ENCODE measurements at regions not wholly inside any gene's neighbourhood (a gene's known extent, or its start where the extent isn't known, plus 50 kb on each side); places are given as distances from the start of the nearest gene placed in this dataset.

DNA sequence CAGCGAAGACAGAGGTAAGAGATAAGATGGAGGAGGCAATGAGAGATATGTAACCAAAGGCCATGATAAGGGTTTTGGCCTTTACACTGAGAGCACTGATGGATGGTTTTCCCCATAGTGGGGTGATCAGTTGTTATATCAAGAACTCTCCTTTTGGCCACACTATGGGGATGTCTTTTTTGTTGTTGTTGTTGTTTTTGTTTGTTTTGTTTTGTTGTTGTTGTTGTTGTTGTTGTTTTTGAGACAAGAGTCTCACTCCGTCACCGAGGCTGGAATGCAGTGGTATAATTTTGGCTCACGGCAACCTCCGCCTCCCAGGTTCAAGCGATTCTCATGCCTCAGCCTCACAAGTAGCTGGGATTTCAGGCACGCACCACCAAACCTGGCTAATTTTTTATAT, 244.8 kb upstream of the DYNLRB2 start:
- Mint-ChIP-seq H3K4me3 (no peak overlapping the region), H3K4me1 (peaks cover 8% of the 10 kb centered on the region), H3K36me3 (no peaks in the 10 kb centered on the region), H3K27me3 (ENCODE audit: low read depth) (no peaks in the 10 kb centered on the region), H3K27ac (no peak overlapping the region), H3K9me3 (peaks cover 9% of the 10 kb centered on the region)
- DNase-seq (ENCODE audit: low spot score in 2 of 2, unreplicated experiment in 2 of 2): no peak
- TF ChIP-seq, protein P1, sequence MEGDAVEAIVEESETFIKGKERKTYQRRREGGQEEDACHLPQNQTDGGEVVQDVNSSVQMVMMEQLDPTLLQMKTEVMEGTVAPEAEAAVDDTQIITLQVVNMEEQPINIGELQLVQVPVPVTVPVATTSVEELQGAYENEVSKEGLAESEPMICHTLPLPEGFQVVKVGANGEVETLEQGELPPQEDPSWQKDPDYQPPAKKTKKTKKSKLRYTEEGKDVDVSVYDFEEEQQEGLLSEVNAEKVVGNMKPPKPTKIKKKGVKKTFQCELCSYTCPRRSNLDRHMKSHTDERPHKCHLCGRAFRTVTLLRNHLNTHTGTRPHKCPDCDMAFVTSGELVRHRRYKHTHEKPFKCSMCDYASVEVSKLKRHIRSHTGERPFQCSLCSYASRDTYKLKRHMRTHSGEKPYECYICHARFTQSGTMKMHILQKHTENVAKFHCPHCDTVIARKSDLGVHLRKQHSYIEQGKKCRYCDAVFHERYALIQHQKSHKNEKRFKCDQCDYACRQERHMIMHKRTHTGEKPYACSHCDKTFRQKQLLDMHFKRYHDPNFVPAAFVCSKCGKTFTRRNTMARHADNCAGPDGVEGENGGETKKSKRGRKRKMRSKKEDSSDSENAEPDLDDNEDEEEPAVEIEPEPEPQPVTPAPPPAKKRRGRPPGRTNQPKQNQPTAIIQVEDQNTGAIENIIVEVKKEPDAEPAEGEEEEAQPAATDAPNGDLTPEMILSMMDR (IDR thresholded peaks at IDR 0.05; ENCODE audit: unreplicated experiment): no peak

DNA sequence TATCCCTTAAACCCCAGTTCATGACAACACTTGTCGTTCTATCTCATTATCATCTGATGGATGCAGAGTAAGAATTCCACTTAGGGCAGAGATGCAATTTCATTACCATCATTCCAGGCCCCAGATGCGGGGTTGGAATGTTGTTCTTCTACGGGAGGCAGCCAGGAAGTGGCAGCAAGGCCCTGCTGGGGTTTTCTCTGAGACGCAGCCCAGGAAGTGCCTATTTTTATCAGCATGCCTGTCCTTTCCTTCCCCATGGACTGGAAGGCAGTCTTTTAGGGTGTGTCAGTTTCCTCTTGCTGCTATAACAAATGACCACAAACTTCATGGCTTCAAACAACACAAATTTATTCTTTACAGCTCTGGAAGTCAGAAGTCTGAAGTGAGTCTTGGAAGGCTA, 246.6 kb upstream of the DYNLRB2 start:
- no peak overlapping the region for H3K27ac Mint-ChIP-seq

DNA sequence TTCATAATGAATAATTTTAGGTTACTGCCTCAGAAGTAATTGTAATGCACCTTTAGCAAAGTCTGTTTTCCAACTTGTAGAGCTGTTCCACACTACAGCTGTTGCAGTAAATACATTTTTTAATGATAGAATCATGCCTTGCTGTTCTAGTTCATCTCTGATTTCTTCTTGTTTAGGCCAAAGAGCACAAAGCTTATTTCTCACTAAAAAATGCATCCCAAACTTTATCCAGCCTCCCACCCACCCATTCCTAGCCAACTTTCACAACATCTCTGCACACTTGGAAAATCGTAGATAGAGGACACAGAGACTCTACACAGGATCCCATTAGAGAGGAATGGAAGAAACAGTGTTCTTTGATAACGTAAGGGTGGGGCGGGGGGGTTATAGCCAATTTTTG, 252.2 kb upstream of the DYNLRB2 start:
- Mint-ChIP-seq H3K4me3 (no peak overlapping the region), H3K4me1 (no peaks in the 10 kb centered on the region), H3K27me3 (ENCODE audit: low read depth) (peaks cover 30% of the 10 kb centered on the region), H3K27ac (no peak overlapping the region), H3K9me3 (peaks cover 6% of the 10 kb centered on the region), H3K36me3 (no peaks in the 10 kb centered on the region)
- TF ChIP-seq, protein P1 (IDR thresholded peaks at IDR 0.05; ENCODE audit: unreplicated experiment): no peak
- no peak for DNase-seq (ENCODE audit: low spot score in 2 of 2, unreplicated experiment in 2 of 2)

More for the DNA sequence above, 246.6 kb upstream of the DYNLRB2 start:
- H3K27me3 Mint-ChIP-seq (ENCODE audit: low read depth): peaks cover 11% of the 10 kb centered on the region
- TF ChIP-seq, protein P1 (IDR thresholded peaks at IDR 0.05; ENCODE audit: unreplicated experiment): no peak
- no peak overlapping the region for H3K4me3 Mint-ChIP-seq
- DNase-seq (ENCODE audit: low spot score in 2 of 2, unreplicated experiment in 2 of 2): no peak
- H3K4me1 Mint-ChIP-seq: no peaks in the 10 kb centered on the region
- peaks cover 9% of the 10 kb centered on the region for H3K9me3 Mint-ChIP-seq
- no peaks in the 10 kb centered on the region for H3K36me3 Mint-ChIP-seq

DNA sequence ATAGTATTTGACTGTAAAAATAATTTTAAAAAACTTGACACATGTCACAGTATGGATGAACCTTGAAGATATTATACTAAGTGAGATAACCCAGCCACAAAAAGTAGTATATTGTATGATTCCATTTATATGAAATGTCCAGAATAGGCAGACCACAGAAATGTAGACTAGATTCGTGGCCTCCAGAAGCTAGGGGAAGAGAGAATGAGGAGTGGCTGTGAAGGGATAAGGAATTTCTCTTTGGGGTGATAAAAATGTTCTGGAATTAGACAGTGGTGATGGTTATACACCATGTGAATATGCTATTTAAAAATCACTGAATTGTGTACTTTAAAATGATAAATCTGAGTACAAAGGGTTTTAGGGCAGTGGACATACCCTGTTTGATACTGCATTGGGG, 253.1 kb upstream of the DYNLRB2 start:
- no peaks in the 10 kb centered on the region for H3K9me3 Mint-ChIP-seq
- no peaks in the 10 kb centered on the region for H3K4me1 Mint-ChIP-seq
- H3K27me3 Mint-ChIP-seq (ENCODE audit: low read depth): peaks cover 36% of the 10 kb centered on the region
- no peak overlapping the region for H3K4me3 Mint-ChIP-seq
- TF ChIP-seq, protein P1 (IDR thresholded peaks at IDR 0.05; ENCODE audit: unreplicated experiment): no peak
- no peaks in the 10 kb centered on the region for H3K36me3 Mint-ChIP-seq
- DNase-seq (ENCODE audit: low spot score in 2 of 2, unreplicated experiment in 2 of 2): no peak
- no peak overlapping the region for H3K27ac Mint-ChIP-seq

DNA sequence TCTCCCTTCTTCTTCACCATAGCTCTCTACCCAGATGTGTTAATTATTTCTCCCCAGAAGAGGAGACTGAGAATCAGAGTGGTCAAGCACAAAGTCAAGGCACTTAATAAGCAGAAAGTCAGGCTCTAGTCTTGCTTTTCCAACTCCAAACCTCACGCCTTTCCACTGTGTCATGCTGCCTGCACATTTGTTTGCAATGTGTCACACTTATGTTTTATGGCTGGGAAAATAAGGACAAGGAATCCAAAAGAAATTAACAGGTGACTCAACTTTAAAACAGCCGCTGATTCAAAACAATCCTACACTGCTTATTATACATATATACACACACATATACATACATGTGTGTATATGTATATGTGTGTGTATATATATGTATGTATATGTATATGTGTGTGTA, 255.7 kb upstream of the DYNLRB2 start:
- Mint-ChIP-seq H3K4me1 (no peaks in the 10 kb centered on the region), H3K27me3 (ENCODE audit: low read depth) (peaks cover 41% of the 10 kb centered on the region), H3K36me3 (no peaks in the 10 kb centered on the region), H3K4me3 (no peak overlapping the region), H3K9me3 (no peaks in the 10 kb centered on the region), H3K27ac (no peak overlapping the region)
- TF ChIP-seq, protein P1 (IDR thresholded peaks at IDR 0.05; ENCODE audit: unreplicated experiment): no peak
- DNase-seq (ENCODE audit: low spot score in 2 of 2, unreplicated experiment in 2 of 2): no peak
